Neural cell (in vitro differentiated cells): ENCODE measurements at regions not wholly inside any gene's neighbourhood (a gene's known extent, or its start where the extent isn't known, plus 50 kb on each side); places are given as distances from the start of the nearest gene placed in this dataset.
A peak's percentile ranks its signal among the peaks of the same experiment; 100 is the strongest.

Experiments
- H2AFZ ChIP-seq: fragments of 200-600, 300-800 bp; sonication (generic), shearing (Covaris generic); 2 replicates; pipeline ENCODE4 v1.6.0; 2014; ENCODE audit warnings: low read depth, mild to moderate bottlenecking, antibody characterized with exemption, low read length, moderate library complexity
- H3F3A ChIP-seq: fragments of 200-600 bp; shearing (Covaris generic); 2 replicates; pipeline ENCODE4 v1.6.1; 2016; ENCODE audit warnings: mild to moderate bottlenecking, moderate library complexity, mixed read lengths, antibody characterized with exemption, low read length; ENCODE audit not compliant: insufficient read depth, poor library complexity, severe bottlenecking
- H3K27ac ChIP-seq: fragments of 200-600, 300-800 bp; sonication (generic), shearing (Covaris generic); 2 replicates; pipeline ENCODE4 v1.5.1; 2014; ENCODE audit warnings: mild to moderate bottlenecking, low read length, moderate library complexity
- H3K27me3 ChIP-seq: fragments of 300-800, 200-600 bp; sonication (generic), shearing (Covaris generic); 2 replicates; pipeline ENCODE4 v1.6.0; 2014; ENCODE audit warnings: mild to moderate bottlenecking, low read depth, low read length, moderate library complexity; ENCODE audit not compliant: insufficient read depth
- H3K36me3 ChIP-seq: fragments of 300-800, 200-600 bp; sonication (generic), shearing (Covaris generic); 2 replicates; pipeline ENCODE4 v1.5.1; 2014; ENCODE audit warnings: mild to moderate bottlenecking, antibody characterized with exemption, low read length, moderate library complexity; ENCODE audit not compliant: insufficient read depth
- H3K4me2 ChIP-seq: fragments of 300-800, 200-600 bp; sonication (generic), shearing (Covaris generic); 2 replicates; pipeline ENCODE4 v1.6.0; 2014; ENCODE audit warnings: mild to moderate bottlenecking, low read length
- H3K4me3 ChIP-seq: fragments of 300-800, 200-600 bp; sonication (generic), shearing (Covaris generic); 2 replicates; pipeline ENCODE4 v1.5.1; 2014; ENCODE audit warnings: mild to moderate bottlenecking, low read length, moderate library complexity
- H3K79me2 ChIP-seq: fragments of 200-600 bp; shearing (Covaris generic); replicated peaks from 2 replicates; pipeline ENCODE4 v1.6.0; 2014; ENCODE audit warnings: mild to moderate bottlenecking, low read length, moderate library complexity; ENCODE audit not compliant: insufficient read depth
- H3K9ac ChIP-seq: fragments of 300-800, 200-600 bp; sonication (generic), shearing (Covaris generic); 2 replicates; pipeline ENCODE4 v1.6.1; 2016; ENCODE audit warnings: mild to moderate bottlenecking, low read length, mixed read lengths
- H3K9me2 ChIP-seq: fragments of 200-600 bp; shearing (Covaris generic); 2 replicates; pipeline ENCODE4 v1.6.1; 2016; ENCODE audit warnings: mild to moderate bottlenecking, low read length, mixed read lengths; ENCODE audit not compliant: insufficient read depth
- H3K9me3 ChIP-seq: fragments of 200-600, 300-800 bp; sonication (generic), shearing (Covaris generic); 2 replicates; pipeline ENCODE4 v1.6.1; 2016; ENCODE audit warnings: mild to moderate bottlenecking, mixed run types, low read length, moderate library complexity, mixed read lengths
- H4K20me1 ChIP-seq: fragments of 200-600 bp; shearing (Covaris generic); 2 replicates; pipeline ENCODE4 v1.6.1; 2016; ENCODE audit warnings: mild to moderate bottlenecking, mixed run types; ENCODE audit not compliant: insufficient read depth
- EP300 ChIP-seq: fragments of 450-650 bp; conservative IDR thresholded peaks from 2 replicates; pipeline ENCODE4 v1.6.1; 2014; ENCODE audit warnings: antibody characterized with exemption, mild to moderate bottlenecking, moderate library complexity; ENCODE audit not compliant: poor library complexity, severe bottlenecking
- EZH2 ChIP-seq: fragments of 200-600, 300-800 bp; shearing (Covaris generic), sonication (generic); IDR thresholded peaks from 2 replicates; pipeline ENCODE4 v1.6.1; 2014; ENCODE audit warnings: antibody characterized with exemption, low read length, borderline replicate concordance, mild to moderate bottlenecking; ENCODE audit not compliant: insufficient read depth, poor library complexity, severe bottlenecking
- MXI1 ChIP-seq: fragments of 450-650 bp; conservative IDR thresholded peaks from 2 replicates; pipeline ENCODE4 v1.6.1; 2014; ENCODE audit warnings: antibody characterized with exemption, mild to moderate bottlenecking; ENCODE audit not compliant: poor library complexity, severe bottlenecking
- POLR2AphosphoS5 ChIP-seq: IDR thresholded peaks from 2 replicates; pipeline ENCODE4 v1.6.1; 2012
- RAD21 ChIP-seq: fragments of 450-650 bp; conservative IDR thresholded peaks from 2 replicates; pipeline ENCODE4 v1.6.1; 2014; ENCODE audit warnings: antibody characterized with exemption, mild to moderate bottlenecking, moderate library complexity
- SMC3 ChIP-seq: fragments of 450-650 bp; conservative IDR thresholded peaks from 2 replicates; pipeline ENCODE4 v1.6.1; 2014; ENCODE audit warnings: antibody characterized with exemption, mild to moderate bottlenecking, moderate library complexity; ENCODE audit not compliant: poor library complexity
- TAF1 ChIP-seq: IDR thresholded peaks from 2 replicates; pipeline ENCODE4 v1.6.1; 2012; ENCODE audit warnings: low read depth
- TF ChIP-seq, protein P1 (sequence below): IDR thresholded peaks from 2 replicates; pipeline ENCODE4 v1.6.1; 2012; ENCODE audit warnings: borderline replicate concordance
- TF ChIP-seq, protein P2 (sequence below): fragments of 450-650 bp; IDR thresholded peaks from 2 replicates; pipeline ENCODE4 v1.5.1; 2014; ENCODE audit warnings: antibody characterized with exemption, mild to moderate bottlenecking, moderate library complexity; ENCODE audit not compliant: poor library complexity, severe bottlenecking

DNA sequence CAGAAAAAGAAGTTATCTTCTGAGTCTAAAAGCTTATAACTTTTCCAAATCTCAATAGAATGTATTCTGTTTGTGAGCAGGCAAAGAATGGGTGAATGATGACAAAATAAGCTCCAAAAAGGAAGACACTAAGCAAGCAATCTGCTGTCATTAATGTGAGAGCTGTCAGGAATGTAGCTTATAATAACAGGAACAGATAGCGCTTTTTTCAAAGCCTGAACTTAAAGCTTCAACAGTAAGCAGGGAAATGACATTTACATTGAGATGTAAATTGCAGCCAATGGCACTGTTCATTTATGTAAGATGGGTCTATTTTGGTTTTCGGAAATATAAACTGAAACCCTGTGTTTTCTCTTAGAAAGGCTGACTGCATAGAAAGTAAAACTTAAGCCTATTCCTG lies 1005.9 kb downstream of the PDHA2 start:
- Histone ChIP-seq H3K4me2 (peak overlapping the region; percentile 3), H3F3A (no peaks in the 10 kb centered on the region), H3K9ac (no peak overlapping the region), H3K27me3 (no peaks in the 10 kb centered on the region), H3K9me3 (no peaks in the 10 kb centered on the region), H3K9me2 (no peaks in the 10 kb centered on the region), H3K4me3 (peak overlapping the region; percentile 15), H4K20me1 (no peaks in the 10 kb centered on the region), H3K27ac (peak overlapping the region; percentile 51), H2AFZ (no peak overlapping the region), H3K36me3 (no peaks in the 10 kb centered on the region), H3K79me2 (no peaks in the 10 kb centered on the region)
- TF ChIP-seq, protein P1, sequence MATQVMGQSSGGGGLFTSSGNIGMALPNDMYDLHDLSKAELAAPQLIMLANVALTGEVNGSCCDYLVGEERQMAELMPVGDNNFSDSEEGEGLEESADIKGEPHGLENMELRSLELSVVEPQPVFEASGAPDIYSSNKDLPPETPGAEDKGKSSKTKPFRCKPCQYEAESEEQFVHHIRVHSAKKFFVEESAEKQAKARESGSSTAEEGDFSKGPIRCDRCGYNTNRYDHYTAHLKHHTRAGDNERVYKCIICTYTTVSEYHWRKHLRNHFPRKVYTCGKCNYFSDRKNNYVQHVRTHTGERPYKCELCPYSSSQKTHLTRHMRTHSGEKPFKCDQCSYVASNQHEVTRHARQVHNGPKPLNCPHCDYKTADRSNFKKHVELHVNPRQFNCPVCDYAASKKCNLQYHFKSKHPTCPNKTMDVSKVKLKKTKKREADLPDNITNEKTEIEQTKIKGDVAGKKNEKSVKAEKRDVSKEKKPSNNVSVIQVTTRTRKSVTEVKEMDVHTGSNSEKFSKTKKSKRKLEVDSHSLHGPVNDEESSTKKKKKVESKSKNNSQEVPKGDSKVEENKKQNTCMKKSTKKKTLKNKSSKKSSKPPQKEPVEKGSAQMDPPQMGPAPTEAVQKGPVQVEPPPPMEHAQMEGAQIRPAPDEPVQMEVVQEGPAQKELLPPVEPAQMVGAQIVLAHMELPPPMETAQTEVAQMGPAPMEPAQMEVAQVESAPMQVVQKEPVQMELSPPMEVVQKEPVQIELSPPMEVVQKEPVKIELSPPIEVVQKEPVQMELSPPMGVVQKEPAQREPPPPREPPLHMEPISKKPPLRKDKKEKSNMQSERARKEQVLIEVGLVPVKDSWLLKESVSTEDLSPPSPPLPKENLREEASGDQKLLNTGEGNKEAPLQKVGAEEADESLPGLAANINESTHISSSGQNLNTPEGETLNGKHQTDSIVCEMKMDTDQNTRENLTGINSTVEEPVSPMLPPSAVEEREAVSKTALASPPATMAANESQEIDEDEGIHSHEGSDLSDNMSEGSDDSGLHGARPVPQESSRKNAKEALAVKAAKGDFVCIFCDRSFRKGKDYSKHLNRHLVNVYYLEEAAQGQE: peak; percentile 94
- TF ChIP-seq EZH2 (no peak), TAF1 (no peak), POLR2AphosphoS5 (peak; percentile 74), EP300 (peak; percentile 94), RAD21 (no peak)
- TF ChIP-seq, protein P2, sequence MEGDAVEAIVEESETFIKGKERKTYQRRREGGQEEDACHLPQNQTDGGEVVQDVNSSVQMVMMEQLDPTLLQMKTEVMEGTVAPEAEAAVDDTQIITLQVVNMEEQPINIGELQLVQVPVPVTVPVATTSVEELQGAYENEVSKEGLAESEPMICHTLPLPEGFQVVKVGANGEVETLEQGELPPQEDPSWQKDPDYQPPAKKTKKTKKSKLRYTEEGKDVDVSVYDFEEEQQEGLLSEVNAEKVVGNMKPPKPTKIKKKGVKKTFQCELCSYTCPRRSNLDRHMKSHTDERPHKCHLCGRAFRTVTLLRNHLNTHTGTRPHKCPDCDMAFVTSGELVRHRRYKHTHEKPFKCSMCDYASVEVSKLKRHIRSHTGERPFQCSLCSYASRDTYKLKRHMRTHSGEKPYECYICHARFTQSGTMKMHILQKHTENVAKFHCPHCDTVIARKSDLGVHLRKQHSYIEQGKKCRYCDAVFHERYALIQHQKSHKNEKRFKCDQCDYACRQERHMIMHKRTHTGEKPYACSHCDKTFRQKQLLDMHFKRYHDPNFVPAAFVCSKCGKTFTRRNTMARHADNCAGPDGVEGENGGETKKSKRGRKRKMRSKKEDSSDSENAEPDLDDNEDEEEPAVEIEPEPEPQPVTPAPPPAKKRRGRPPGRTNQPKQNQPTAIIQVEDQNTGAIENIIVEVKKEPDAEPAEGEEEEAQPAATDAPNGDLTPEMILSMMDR: no peak

DNA sequence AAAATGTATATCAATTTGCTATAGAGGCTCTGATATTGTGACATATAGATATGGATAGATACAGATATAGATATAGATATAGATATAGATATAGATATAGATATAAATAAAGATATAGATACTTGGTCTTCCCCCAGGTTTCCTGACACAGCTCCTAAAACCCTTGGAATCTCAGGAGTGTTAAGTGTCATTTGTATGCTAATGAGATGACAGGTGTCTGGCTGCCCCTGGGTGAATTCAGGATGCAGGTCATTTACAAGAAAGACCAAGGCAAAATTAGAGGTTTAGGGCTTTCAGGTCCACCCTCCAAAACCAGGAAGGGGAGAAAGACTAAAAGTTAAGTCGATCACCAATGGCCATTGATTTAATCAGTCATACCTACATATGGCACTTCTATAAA lies 1034.8 kb downstream of the PDHA2 start:
- TF ChIP-seq TAF1 (no peak), POLR2AphosphoS5 (no peak), EZH2 (no peak), MXI1 (no peak), SMC3 (no peak), EP300 (no peak)
- TF ChIP-seq, protein P2: no peak
- TF ChIP-seq, protein P1: no peak
- H4K20me1 ChIP-seq: no peaks in the 10 kb centered on the region
- H3K27me3 ChIP-seq: no peaks in the 10 kb centered on the region
- H3K36me3 ChIP-seq: no peaks in the 10 kb centered on the region
- H3K27ac ChIP-seq: no peak overlapping the region
- H3K9ac ChIP-seq: no peak overlapping the region
- no peaks in the 10 kb centered on the region for H3K9me2 ChIP-seq
- no peak overlapping the region for H3K4me2 ChIP-seq
- H3K4me3 ChIP-seq: no peak overlapping the region
- H3F3A ChIP-seq: no peaks in the 10 kb centered on the region
- H2AFZ ChIP-seq: no peak overlapping the region
- H3K9me3 ChIP-seq: peaks cover 7% of the 10 kb centered on the region
- no peaks in the 10 kb centered on the region for H3K79me2 ChIP-seq
